ENCODE measurements at regions not wholly inside any gene's neighbourhood (a gene's known extent, or its start where the extent isn't known, plus 50 kb on each side); places are given as distances from the start of the nearest gene placed in this dataset.

DNA sequence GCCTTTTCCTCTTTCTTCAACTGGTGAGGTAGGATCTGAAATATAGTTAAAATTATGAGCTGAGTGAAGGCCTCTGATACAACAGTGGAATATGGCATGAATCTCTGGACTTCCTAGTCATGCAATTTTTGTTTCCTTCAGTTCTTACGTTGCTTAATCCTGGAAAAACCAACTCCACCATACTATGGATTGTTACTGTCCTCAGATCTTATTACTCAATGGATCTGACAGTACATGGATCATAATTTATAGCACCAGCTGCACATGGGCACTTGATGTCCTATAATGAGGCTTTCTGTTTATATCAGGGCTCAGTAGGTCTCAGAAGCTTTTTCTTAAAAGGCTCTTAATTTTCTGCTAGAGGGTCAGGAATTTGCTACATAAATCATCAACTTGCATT, 1341.0 kb upstream of the EYS start:
- H3K4me3 ChIP-seq (ENCODE audit: low read length): no peak overlapping the region
- DNase-seq (ENCODE audit: low read depth): no peak
- TF ChIP-seq, protein P1, sequence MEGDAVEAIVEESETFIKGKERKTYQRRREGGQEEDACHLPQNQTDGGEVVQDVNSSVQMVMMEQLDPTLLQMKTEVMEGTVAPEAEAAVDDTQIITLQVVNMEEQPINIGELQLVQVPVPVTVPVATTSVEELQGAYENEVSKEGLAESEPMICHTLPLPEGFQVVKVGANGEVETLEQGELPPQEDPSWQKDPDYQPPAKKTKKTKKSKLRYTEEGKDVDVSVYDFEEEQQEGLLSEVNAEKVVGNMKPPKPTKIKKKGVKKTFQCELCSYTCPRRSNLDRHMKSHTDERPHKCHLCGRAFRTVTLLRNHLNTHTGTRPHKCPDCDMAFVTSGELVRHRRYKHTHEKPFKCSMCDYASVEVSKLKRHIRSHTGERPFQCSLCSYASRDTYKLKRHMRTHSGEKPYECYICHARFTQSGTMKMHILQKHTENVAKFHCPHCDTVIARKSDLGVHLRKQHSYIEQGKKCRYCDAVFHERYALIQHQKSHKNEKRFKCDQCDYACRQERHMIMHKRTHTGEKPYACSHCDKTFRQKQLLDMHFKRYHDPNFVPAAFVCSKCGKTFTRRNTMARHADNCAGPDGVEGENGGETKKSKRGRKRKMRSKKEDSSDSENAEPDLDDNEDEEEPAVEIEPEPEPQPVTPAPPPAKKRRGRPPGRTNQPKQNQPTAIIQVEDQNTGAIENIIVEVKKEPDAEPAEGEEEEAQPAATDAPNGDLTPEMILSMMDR (IDR thresholded peaks at IDR 0.05; ENCODE audit: insufficient read depth, low read depth, low read length, missing control alignments): no peak

DNA sequence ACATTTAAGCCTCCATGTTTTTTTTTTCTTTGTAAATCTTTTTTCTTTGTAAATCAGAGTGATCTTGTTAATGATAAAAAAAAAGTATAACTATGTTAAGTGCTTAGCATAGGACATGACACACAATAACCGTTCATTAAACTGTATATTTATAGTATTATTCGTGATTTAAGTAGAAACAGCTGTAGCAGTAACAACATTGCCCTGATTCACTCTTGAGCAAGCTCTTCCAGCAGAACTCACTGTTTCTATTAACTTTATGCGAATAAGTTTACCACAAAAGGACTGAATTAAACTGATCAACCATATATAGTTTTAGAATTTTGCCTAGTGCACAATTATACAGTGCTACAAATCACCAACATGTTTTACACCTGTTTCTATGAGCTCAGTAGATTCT, 1338.0 kb upstream of the EYS start:
- DNase-seq (ENCODE audit: low read depth): no peak
- no peak overlapping the region for H3K4me3 ChIP-seq (ENCODE audit: low read length)
- TF ChIP-seq, protein P1 (IDR thresholded peaks at IDR 0.05; ENCODE audit: insufficient read depth, low read depth, low read length, missing control alignments): no peak

GRCh38 chr6:67031451-67031850, 1324.4 kb upstream of the EYS start:
- TF ChIP-seq, protein P1 (IDR thresholded peaks at IDR 0.05; ENCODE audit: insufficient read depth, low read depth, low read length, missing control alignments): no peak
- H3K4me3 ChIP-seq (ENCODE audit: low read length): no peak overlapping the region
- no peak for DNase-seq (ENCODE audit: low read depth)

GRCh38 chr6:67030861-67031260, 1323.8 kb upstream of the EYS start:
- no peak for DNase-seq (ENCODE audit: low read depth)
- TF ChIP-seq, protein P1 (IDR thresholded peaks at IDR 0.05; ENCODE audit: insufficient read depth, low read depth, low read length, missing control alignments): no peak
- no peak overlapping the region for H3K4me3 ChIP-seq (ENCODE audit: low read length)

DNA sequence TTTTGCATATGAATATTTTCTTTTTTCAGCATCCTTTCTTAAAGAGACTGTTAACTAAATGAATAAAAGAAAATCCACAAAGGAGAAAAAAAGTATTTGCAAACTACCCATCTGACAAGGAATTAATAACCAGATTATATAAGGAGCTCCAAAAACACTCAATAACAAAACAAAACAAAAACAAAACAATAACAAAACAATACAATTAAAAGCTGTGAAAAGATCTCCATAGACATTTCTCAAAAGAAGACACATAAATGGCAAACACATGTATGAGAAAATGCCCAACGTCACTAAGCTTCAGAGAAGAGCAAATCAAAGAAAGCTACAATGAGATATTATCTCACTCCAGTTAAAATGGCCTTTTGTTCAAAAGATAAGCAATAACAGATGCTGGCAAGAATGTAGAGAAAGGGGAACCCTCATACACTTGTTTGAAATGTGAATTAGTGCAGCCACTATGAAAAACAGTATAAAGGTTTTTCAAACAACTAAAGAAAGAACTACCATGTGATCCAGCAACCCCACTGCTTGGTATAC, 1310.0 kb upstream of the EYS start:
- no peak for DNase-seq (ENCODE audit: low read depth)
- TF ChIP-seq, protein P1 (IDR thresholded peaks at IDR 0.05; ENCODE audit: insufficient read depth, low read depth, low read length, missing control alignments): no peak
- no peak overlapping the region for H3K4me3 ChIP-seq (ENCODE audit: low read length)

- H3K4me3 ChIP-seq (ENCODE audit: low read length): no peak overlapping the region
- DNase-seq (ENCODE audit: low read depth): no peak
- TF ChIP-seq, protein P1 (IDR thresholded peaks at IDR 0.05; ENCODE audit: insufficient read depth, low read depth, low read length, missing control alignments): no peak
Measured at GRCh38 chr6:67011441-67011840, 1304.4 kb upstream of the EYS start.

DNA sequence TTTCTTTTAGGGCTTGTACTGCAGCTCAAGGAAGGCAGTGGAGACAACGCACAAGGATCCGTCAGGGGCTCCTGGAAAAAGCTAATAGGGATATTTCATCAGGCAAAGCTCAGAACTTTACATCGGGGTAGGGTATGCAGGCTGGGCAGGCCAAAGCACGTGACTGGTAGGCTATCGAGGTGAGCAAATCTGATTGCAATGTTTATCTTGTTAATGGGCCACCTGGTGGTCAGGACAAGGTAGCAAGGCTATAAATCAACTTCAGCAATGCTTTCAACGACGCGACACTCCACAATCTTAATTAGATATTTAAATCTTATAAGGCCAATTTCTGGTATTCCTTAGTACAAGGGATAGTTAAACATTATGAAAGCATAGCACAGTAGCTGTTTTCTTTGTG, 1302.8 kb upstream of the EYS start:
- no peak overlapping the region for H3K4me3 ChIP-seq (ENCODE audit: low read length)
- TF ChIP-seq, protein P1 (IDR thresholded peaks at IDR 0.05; ENCODE audit: insufficient read depth, low read depth, low read length, missing control alignments): peak; percentile 34
- DNase-seq (ENCODE audit: low read depth): peak; percentile 23
